GM19035 (cell line): ENCODE measurements at regions not wholly inside any gene's neighbourhood (a gene's known extent, or its start where the extent isn't known, plus 50 kb on each side); places are given as distances from the start of the nearest gene placed in this dataset.

Source experiments
- ATAC-seq: cut with Tn5 transposase; IDR thresholded peaks from one replicate; pipeline ENCODE4 v1.9.1; 2021; ENCODE audit not compliant: unreplicated experiment

DNA sequence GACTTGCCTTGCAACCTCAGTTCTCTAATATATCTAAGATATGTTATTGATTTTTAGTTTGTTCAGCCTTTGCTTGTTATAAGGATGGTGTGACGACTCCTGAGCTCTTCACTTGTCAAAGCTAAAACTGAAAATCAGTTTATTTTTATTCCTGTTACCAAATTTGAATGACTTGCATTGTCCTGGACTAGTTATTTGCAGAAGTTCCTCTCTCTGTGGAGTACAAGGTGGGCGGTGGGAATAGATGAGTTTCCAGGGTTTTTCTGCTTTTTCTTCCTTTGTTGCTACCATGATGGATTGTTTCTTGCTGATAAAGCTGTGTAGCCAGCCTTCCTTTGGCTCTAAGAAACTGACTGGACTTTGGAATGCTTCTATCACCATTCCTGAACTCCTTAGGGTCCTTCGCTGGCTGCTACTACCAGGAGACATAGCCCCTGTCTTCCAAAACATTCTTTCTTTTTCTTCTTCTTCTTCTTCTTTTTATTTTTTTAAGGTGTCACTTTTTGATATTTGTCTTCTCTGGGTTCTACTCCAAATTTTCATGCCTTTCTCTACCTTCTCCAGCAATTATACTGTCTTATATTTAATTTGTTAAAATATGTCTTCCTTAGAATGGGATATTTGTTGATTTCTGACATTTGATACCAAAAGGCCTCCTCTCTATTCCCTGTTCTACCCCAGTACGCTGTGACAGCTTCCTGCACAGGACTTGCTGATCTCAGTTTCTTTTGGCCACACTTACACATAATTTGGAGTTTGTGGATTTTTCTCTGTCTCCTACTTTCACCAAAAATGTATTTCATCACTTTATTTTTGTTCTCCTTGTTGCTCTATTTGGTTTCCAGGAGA, 145.1 kb upstream of the THRB start:
- no peak for ATAC-seq

DNA sequence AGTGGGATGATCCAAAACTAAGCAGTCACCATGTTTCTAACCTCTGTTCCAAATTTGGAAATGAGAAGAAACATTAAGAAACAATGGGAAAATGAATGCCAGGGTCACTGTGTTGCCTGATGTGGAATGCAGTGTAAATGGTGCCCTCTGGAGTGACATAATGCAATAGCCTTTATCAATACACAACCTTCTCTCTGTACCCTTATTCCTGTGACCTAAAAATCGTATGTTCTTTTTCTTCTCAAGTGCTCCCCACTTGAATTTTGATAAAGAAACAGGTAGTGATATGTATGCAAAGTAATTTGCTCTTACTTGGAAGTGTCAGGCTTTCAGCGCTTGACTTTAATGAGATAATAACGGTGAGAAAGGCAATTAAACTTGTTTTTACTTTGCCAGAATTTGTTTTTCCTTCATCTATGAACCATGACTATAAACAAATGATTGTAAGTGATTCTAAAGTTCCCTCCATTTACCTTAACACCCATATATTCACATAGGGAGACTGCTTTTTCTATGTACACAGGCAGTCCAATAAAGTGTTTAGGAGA, 145.8 kb upstream of the THRB start:
- no peak for ATAC-seq

DNA sequence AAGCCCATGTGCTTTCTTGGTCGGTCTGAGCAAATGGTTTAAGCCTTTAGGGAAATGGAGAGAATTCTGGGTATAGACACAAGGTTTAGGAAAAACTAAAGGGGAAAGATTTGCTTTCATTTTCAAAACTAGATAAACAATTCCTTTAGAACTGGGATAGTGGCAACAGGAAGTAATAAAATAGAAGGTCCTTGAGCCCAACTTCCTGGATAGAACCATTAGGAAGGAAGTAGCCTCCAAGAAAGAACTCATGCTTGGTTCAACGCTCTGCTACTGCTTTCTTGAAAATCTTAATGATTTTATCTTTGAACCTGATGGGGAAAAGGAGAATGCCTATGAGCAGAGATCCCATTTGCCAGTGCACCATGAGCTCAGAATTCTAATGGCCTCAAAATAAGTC, 147.0 kb upstream of the THRB start:
- ATAC-seq: no peak

DNA sequence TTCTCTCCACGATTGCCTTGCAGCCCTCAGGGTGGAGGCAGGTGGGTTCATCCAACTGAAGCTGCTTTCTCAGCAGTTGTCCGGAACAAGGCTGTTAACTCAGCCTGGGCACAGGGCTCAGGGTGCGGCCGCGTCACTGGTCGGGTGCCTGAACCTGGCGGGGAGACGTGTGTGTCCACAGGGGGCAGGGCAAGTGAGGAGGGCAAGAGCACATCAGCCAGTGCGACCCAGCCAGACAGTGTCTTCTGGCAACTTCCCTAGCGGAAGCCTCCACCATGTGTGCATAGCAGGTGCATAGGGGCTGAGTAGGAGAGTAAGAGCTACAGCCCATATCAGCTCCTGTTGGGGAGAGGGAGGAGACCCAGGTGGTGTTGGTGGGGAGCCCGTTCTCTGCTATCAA, 150.4 kb upstream of the THRB start:
- no peak for ATAC-seq

DNA sequence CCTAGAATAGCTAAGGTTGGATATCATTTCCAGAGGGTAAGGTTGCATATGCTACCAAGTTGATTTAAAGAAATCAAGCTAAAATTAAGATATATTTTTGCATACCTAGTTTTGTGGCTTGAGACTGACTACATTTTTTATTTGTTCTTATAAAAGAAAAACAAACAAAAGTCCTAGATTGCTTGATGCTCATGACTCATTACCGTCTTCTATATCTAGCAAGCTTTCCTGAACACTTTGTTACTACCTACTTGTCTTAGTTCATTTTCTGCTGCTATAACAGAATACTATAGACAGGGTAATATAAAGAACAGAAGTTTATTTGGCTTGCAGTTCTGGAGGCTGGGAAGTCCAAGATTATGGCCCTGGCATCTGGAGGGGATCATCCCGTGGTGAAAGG, 152.1 kb upstream of the THRB start:
- ATAC-seq: no peak

DNA sequence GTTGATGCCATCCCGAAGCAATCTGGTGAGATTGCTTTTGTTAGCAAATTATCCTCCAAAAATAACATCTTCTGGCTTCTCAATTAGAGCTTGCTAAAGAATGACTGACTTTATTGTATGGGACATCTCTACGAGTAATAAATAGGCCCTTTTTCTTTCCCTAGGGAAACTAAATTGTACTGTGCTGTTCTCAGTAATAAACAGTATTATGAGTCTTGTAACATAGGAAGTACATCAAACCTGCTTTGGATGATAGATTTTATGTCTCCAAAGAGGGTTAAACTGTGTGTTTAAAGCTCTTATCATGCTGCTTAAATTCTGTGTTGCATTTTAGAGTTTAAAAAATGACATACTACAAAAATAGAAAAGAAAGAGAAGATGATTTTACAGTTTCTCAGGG, 153.4 kb upstream of the THRB start:
- ATAC-seq: no peak

DNA sequence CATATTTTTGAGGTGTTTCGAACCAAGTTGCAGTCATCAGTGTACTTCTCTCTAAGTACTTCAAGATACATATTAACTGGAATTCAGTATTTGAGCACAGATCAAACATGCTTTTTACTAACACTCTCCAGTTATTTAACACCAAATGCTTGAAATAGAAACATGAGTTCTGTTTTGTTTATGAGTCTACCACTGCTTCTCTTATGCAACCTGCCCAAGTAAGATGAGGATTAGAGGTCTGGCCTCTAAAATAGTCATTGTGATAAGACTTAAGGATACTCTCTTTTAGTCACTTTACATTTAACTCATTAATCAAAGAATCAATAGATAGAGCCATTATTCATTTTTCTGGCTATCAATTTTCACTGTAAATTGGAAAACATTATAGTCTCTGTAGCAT, 156.2 kb upstream of the THRB start:
- ATAC-seq: no peak

DNA sequence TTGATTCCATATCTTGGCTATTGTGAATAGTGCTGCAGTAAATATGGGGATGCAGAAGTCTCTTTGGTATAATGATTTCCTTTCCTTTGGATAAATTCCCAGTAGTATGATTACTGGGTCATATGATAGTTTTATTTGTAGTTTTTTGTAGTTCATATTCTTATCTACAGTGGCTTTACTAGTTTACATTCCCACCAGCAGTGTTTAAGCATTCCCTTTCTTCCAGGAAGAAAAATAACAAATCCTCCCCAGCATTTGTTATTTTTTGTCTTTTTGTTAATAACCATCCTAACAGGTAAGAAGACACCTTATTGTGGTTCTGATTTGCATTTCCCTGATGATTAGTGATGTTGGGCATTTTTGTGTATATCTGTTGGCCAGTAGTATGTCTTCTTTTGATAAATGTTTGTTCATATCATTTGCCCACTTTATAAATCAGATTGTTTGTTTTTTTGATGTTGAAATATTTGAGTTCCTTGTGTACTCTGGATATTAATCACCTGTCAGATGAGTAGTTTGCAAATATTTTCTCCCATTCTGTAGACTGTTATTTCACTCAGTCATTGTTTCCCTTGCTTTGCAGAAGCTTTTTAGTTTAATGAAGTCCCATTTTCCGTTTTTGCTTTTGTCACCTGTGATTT, 163.3 kb upstream of the THRB start:
- ATAC-seq: no peak

DNA sequence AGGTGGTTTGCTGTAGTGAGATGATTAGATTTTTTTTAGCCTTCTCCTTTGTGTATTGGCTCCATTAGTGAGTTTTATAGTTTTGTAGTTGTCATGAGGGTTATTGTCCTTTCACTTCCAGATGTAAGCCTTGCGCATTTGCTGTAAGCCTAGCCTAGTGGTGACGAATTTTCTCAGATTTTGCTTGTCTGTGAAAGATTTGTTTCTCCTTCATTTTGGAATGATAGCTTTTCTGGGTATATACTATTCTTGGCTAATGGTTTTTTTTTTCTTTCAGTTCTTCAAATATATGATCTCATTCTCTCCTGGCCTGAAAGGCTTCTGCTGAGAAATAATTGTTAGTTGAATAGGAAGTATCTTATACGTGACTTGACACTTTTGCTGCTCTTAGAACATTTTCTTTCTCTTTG, 166.5 kb upstream of the THRB start:
- no peak for ATAC-seq

DNA sequence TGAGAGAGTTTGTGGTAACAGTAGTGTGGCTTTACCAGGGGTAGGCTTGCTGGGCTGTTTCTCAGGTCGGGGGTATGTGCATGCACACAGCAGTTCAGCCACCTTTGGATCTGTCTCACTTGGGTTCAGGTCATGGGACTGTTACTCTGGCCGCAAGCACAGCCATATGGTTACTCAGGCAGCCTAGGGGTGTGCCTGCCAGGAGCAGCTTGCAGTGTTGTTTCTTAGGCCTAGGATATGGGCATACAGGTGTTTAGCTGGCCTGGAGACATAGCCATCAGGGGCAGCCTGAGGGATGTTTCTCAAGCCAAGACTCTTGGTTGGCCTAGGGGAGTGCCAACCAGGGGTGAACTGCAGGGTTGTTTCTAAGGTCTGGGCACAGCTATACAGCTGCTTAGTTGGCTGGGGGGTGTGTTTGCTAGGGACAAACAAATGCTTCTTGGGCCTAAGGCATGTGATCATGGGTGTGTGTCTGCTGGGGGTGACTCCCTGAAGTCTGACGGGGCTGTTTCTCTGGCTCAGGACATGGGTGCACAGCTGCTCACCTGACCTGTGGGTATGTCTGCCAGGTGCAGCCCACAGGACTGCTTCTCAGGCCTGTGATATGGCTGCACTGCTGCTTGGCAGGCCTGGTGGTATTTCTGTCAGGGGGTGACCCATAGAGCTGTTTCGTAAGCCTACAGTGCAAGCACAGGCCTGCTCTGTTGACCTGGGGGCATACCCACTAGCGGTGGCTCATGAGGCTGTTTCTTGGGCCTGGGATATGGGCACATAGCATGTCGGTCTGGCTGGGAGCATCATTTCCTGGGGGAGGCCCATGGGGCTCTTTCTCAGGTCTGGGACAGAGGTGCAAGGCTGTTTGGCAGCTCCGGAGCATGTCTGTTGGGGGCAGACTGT, 168.0 kb upstream of the THRB start:
- no peak for ATAC-seq

DNA sequence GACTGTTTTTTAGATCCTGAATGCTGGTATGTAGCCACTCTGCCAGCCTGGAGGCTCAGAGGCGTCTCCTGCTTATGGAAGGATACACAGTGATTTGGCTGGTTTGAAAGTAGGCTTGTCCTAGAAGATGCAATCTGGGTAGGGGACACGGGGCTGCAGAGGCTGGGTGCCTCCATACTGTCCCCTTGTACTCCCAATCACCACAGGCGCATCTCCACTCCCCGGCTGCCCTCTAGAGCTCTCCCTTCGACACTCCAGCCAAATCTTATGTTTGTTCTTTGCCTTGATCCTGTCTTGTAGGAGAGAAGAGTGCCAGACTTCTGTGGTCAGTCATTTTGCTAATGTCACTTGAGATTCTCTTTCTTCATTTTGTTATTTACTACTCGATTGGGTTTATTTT, 168.8 kb upstream of the THRB start:
- ATAC-seq: no peak

DNA sequence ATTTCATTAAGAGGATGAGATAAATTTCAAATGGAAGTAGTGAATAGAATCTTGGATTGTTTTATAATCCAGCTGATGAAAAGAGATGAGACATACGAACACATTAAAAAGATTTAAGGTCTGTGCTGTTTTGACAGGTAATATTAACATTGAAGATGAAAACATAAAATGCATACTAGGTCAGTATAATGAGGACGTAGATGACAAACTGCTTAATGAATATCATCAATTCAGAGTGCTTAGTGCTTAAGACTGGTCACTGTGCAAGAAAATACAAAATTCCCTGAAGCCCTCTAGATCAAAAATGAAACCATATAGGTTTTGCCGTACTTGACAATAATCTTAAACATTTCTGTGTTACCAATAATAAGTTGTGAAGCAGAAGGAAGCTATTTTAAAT, 173.4 kb upstream of the THRB start:
- no peak for ATAC-seq

DNA sequence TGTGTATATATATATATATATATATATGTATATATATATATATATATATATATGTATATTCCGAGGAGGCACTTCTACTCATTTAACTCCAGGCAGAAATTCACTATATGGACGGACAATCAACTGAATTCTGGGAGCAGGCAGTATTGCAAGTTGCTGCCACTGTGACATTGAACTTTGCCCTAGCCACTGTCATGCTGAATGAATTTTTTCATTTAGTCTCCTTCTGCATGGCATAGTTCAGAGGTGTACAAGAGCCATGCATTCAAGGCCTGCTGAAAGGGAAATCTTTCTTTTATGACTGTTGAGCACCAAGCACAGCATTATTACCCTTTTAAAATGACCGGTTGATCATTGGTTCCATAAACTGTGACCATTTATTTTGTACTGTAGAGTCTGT, 176.2 kb upstream of the THRB start:
- no peak for ATAC-seq

DNA sequence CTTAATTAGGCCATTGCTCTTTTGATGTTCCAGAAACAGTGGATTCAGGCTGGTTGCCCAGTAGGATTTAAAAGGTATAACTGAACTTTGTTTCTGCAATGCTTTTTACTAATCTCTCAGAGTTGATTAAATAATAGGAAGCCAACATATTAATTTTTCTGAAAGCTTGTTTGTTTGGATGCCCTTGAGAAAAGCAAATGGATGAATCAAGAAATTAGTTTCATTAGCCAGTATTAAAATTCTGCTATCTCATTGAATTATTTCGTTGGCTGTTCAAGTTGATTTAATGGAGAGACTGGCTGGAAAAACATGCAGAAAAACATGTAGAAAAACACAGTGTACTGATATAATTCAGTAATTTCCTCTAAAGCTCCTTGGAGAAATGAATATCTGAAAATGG, 178.9 kb upstream of the THRB start:
- ATAC-seq: no peak

DNA sequence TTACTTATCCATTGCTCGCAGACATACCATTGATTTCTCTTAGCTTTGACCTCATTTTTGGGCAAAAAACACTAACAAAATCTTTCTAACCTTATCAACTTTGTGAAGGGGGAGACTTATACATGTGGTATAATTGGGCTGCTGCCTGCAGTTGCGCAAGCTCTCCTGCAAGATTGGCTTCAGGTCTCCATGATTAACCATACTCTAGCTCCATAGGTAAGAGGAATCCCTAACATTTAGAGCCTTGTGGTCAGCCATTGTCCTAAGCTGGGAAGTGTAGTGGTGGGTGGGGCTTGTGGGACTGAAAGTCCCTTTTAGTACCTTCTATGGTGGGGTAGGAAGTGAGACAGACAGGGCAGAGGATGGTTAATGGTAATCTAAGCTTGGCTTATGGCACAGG, 179.6 kb upstream of the THRB start:
- ATAC-seq: no peak

DNA sequence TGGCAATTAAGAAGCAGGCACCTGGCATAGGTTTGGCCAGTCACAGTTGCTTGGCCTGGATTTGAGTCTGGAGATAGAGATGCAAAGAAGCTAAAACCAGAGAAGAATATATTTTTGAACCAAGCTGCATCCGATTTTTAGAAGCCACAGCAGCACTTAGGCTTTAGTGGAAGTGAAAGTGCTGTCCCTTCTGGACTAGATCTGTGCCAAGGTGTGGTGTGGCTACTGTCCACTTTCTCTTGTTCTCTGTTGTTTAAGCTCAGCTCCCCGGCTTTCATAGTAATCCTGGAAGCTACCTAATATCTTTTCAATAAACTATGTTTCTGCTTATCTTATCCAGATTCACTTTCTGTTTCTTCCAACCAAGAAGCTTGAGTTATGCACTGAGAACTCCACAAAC, 183.4 kb upstream of the THRB start:
- ATAC-seq: no peak

DNA sequence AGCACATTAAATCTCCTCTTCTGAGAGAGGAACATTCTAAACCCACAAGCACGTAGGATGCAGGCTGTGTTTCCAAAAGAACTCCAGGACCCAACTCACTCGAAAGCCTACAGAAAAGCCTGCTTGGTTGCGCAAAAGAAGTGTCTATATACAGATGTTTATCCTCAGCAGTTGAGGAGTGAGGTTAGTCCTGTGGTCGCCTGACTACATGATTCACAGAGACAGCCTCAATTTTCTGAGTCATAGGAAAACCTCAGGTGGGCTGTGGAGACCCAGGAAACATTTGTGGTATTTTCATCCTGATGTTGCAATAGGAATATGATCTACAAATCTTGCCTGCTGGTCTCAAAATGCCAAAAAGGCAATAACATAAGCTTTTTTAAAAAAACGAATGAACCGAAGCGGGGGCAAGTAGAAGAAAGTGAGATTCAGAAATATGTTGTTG, 183.8 kb upstream of the THRB start:
- ATAC-seq: no peak

DNA sequence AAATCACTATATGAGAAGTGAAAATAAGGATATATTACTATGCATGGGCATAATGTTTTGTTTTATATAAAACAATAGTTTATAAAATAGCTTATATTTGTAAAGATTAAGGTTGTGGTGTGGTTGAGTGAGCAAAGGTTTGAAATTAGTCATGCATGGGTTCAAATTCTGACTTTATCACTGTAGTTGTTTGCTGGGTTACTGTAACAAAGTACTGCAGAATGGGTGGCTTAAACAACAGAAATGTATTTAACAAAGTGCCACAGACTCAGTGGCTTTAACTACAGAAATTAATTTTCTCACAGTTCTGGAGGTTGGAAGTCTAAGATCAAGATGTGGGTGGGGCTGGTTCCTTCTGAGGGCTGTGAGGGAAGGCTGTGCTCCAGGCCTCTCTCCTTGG, 184.8 kb upstream of the THRB start:
- ATAC-seq: no peak

DNA sequence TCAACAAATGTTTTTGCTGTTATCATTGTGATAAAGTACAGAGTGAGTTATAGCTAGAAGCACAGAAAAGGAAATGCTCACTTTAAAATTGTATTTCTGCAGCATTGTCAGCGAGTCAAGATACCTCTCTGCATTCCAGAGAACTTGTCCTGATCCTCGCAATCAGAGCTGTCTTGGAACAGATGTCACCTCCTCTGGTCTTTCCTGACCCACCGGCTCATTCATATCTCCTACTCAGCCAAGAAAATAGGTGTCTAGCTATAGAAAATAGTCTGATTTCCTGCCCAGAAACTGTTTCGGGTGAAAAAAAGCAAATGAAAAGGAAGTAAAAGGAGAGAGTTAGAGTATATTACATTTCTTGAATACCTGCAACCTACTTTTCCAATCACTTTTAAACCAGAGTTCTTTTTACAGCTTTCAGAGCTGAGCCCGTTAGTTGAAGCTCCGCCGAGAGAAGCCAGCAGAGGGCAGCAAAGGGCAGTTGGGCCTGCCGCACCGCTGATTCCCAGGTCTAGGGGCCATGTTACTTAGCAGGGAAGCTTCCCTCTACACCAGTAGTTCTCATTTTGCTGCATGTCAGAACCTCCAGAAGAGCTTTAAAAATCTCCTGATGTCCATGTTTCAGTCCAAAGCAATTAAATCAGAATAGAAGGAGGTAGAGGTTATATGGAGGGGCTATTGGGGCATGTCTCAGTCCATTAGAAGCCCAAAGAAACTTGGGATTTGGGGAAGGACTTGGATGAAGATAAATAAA, 185.7 kb upstream of the THRB start:
- ATAC-seq: peak; percentile 83

DNA sequence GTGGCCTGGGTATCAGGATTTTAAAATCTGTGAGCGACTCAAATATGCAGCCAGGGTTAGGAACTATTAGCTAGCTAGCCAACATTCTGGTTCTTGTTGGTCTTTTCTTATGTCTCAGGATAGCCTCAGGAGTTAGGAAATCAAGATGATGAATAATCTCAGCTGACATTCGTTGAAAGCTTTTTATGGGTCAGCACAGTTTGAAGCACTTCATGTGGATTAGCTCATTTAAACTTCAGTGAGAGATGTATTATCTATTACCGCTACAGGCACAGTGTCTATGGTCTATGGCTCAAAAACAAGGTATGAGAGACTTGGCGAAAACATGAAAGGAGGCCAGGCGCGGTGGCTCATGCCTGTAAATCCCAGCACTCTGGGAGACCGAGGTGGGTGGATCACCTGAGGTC, 187.5 kb upstream of the THRB start:
- ATAC-seq: no peak

DNA sequence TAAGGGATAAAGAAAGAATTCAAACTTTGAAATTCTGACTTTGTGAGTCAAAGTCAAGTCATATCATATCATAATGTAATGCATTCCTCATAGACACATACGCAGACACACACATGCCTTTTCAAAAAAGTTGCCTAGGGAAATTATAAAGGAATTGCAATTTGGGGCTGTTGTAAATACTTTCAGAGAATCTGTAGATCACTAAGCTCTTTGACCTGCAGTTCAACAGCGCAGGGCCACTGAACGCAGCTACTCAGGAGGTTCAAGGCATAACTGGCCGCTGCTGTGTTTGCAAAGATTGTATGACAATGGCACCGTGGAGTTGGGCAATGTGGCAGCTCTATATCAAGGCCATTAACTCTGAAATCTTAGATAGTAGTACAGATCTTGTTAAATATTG, 188.4 kb upstream of the THRB start:
- ATAC-seq: no peak
